Chondrocyte (in vitro differentiated cells): ENCODE measurements at regions not wholly inside any gene's neighbourhood (a gene's known extent, or its start where the extent isn't known, plus 50 kb on each side); places are given as distances from the start of the nearest gene placed in this dataset.

Experiments used
- DNase-seq: peaks from one replicate; pipeline ENCODE4 v3.0.0; 2021; ENCODE audit warnings: mixed read lengths, low spot score
- H3K27ac Mint-ChIP-seq: one replicate; pipeline ENCODE4 v1.8.0; 2021; ENCODE audit warnings: mild to moderate bottlenecking, moderate library complexity, mixed read lengths; ENCODE audit not compliant: unreplicated experiment
- H3K27me3 Mint-ChIP-seq: 2 replicates; pipeline ENCODE4 v1.8.0; 2021; ENCODE audit warnings: low read depth, mixed read lengths
- H3K36me3 Mint-ChIP-seq: 2 replicates; pipeline ENCODE4 v1.8.0; 2021; ENCODE audit warnings: low read depth, mixed read lengths
- H3K4me1 Mint-ChIP-seq: 2 replicates; pipeline ENCODE4 v1.8.0; 2021; ENCODE audit warnings: low read depth, mild to moderate bottlenecking, mixed read lengths
- H3K4me3 Mint-ChIP-seq: one replicate; pipeline ENCODE4 v1.8.0; 2021; ENCODE audit warnings: mild to moderate bottlenecking, moderate library complexity, mixed read lengths; ENCODE audit not compliant: unreplicated experiment
- H3K9me3 Mint-ChIP-seq: 2 replicates; pipeline ENCODE4 v1.8.0; 2021; ENCODE audit warnings: low read depth, mixed read lengths
- CTCF ChIP-seq: fragments of 200-600 bp; sonication (generic); IDR thresholded peaks from 2 replicates; pipeline ENCODE4 v1.5.0; 2021; ENCODE audit warnings: antibody characterized with exemption, mild to moderate bottlenecking, moderate library complexity

- no peak for TF ChIP-seq CTCF
- Mint-ChIP-seq H3K4me3 (no peak overlapping the region), H3K4me1 (peaks cover 12% of the 10 kb centered on the region), H3K9me3 (peaks cover 15% of the 10 kb centered on the region), H3K27ac (no peak overlapping the region), H3K27me3 (no peaks in the 10 kb centered on the region), H3K36me3 (peaks cover 2% of the 10 kb centered on the region)
- DNase-seq = no peak
Measured at GRCh38 chr1:170355267-170355801, 176.6 kb upstream of the GORAB start.

GRCh38 chr1:170356585-170356984, 175.4 kb upstream of the GORAB start:
- peaks cover 2% of the 10 kb centered on the region for H3K36me3 Mint-ChIP-seq

DNA sequence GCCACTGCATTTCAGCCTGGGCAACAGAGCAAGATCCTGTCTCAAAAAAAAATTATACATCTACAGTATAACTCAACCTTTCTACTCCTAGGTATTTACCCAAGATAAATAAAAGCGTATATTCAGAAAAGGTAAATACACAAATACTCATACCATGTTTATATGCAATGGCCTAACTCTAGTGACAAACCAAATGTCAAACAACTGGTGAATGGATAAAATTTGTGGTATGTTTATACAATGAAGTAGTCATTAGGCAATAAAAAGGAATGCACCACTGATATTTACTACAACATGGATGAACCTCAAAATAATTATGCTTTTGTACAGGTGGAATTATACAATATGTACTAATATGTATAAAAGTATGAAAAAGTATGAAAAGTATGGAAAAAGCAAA, 174.2 kb upstream of the GORAB start:
- H3K27ac Mint-ChIP-seq = no peak overlapping the region
- no peaks in the 10 kb centered on the region for H3K27me3 Mint-ChIP-seq
- peaks cover 2% of the 10 kb centered on the region for H3K36me3 Mint-ChIP-seq
- H3K4me1 Mint-ChIP-seq = peaks cover 3% of the 10 kb centered on the region
- no peak for DNase-seq
- H3K4me3 Mint-ChIP-seq = no peak overlapping the region
- peaks cover 25% of the 10 kb centered on the region for H3K9me3 Mint-ChIP-seq
- no peak for TF ChIP-seq CTCF

More at GRCh38 chr1:170356585-170356984, 175.4 kb upstream of the GORAB start:
- Mint-ChIP-seq H3K27ac (no peak overlapping the region), H3K4me1 (peaks cover 3% of the 10 kb centered on the region), H3K4me3 (no peak overlapping the region), H3K27me3 (no peaks in the 10 kb centered on the region), H3K9me3 (peaks cover 19% of the 10 kb centered on the region)
- TF ChIP-seq CTCF = no peak
- no peak for DNase-seq

- Mint-ChIP-seq H3K27me3 (no peaks in the 10 kb centered on the region), H3K27ac (no peak overlapping the region), H3K4me1 (no peaks in the 10 kb centered on the region), H3K4me3 (no peak overlapping the region), H3K9me3 (peaks cover 44% of the 10 kb centered on the region), H3K36me3 (peaks cover 5% of the 10 kb centered on the region)
- TF ChIP-seq CTCF = no peak
- no peak for DNase-seq
Measured at GRCh38 chr1:170360601-170361000, 171.4 kb upstream of the GORAB start.

DNA sequence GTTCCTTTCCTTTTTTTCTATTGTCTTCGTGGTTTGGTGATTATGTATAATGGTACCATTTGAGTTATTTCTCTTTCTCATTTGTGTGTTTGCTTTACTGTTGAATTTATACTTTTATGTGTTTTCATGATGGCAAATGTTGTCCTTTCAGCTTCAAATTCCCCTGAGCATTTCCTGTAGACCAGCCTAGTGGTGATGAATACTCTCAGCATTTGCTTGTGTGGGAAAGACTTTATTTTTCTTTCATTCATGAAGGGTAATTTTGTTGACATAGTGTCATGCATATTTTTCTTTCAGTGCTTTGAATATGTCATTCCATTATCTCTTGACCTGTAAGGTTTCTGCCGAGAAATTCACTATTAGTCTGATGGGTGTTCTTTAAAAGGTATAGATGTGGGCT, 166.6 kb upstream of the GORAB start:
- Mint-ChIP-seq H3K4me3 (no peak overlapping the region), H3K36me3 (peaks cover 8% of the 10 kb centered on the region), H3K9me3 (peaks cover 40% of the 10 kb centered on the region), H3K4me1 (no peaks in the 10 kb centered on the region), H3K27me3 (no peaks in the 10 kb centered on the region), H3K27ac (no peak overlapping the region)
- no peak for TF ChIP-seq CTCF
- no peak for DNase-seq
